Stimulated activated CD4-positive, alpha-beta T cell treated with anti-CD3 and anti-CD28 coated beads, Interleukin-15, amount 100 ng/mL, for 24 hours (primary cell): ENCODE measurements at regions not wholly inside any gene's neighbourhood (a gene's known extent, or its start where the extent isn't known, plus 50 kb on each side); places are given as distances from the start of the nearest gene placed in this dataset.
"Not testable (repeated sequence)": the region's sequence is repeated elsewhere in the genome, so short reads cannot be mapped to it uniquely, and the experiment has no call there.

ENCODE experiments used
- DNase-seq: peaks from one replicate; pipeline ENCODE4 v3.0.0-alpha.2; 2020

DNA sequence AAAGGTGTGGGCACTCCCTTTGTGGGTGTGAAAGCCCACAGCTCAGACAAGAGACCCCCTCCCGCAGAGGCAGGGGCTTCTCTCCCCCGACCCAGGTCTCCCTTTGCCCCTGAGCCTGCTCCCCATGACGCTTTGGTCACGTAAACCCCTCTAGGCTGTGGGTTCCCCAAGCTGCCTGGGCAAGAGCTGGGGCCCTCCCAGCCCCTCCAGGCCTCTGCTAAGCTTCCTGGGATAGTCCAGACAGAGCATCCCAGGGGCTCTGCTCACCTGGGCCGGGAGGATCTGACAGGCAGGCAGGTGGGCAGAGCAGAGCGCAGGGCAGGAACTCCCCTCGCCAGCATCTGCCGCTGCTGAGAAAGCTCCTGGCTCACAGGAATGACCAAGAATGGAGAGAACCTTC lies 177.3 kb downstream of the BANP start:
- no peak for DNase-seq

DNA sequence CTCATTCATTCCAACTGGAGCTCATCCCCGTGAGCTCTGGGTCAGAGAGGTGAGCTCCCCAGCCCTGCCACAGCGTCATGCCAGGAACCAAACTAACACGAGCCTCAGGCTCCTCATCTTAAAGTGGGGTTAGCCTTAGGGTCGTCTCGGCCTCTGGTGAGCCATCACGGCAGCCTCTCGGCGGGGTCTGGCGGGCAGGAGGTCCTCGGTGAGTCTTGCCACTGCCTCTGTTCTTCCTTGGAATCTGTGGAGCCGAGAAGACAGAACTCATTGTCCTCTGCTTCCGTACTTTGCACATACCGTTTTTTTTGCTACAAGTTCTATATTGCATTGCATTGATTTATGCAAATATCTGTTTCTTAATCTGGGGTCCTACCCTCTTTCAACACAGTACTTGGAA lies 177.9 kb downstream of the BANP start:
- not testable (repeated sequence) for DNase-seq

GRCh38 chr16:88130016-88130415 lies 178.8 kb downstream of the BANP start:
- no peak for DNase-seq

DNA sequence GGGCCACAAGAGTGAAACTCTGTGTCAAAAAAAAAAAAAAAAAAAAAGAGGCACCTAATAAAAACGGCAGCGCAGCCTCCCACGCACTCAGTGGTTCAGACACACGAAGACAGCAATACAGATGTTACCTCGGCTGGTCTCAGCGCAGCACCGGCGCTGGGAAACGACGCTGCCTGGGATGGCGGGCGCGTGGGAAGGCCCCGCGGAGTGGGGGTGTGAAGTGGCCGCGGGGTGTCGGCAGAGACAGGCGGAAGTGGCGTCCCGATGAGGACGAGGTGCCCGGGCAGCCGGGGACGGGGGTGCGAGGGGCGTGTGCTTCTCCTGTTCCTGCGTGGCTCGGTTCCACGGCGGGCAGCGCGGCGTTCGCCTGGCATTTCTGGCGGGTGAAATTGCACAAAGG lies 179.4 kb downstream of the BANP start:
- DNase-seq = no peak

- no peak for DNase-seq
Measured at GRCh38 chr16:88131256-88131655, 180.0 kb downstream of the BANP start.

DNA sequence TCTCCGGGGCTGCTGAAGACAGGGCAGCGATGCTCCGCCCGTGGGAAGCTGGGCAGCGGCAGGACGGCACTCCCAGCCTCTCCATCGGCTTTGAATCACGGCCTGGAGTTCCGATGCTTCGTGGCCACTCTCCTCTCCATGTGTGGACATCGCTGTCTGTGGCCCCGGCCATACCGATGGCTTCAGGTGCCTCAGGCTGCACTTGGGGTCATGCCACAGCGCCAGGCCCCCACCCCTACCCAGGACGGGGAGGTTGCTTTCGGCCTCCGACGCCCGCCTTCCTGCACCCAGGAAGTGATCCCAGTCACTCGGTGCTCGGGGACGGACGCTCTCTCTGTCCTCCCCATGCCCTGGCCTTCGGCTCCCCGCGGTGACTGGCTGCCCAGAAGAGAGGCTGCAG lies 180.7 kb downstream of the BANP start:
- DNase-seq = no peak

GRCh38 chr16:88132836-88133506 lies 181.7 kb downstream of the BANP start:
- no peak for DNase-seq

GRCh38 chr16:88133507-88133843 lies 182.2 kb downstream of the BANP start:
- no peak for DNase-seq

DNA sequence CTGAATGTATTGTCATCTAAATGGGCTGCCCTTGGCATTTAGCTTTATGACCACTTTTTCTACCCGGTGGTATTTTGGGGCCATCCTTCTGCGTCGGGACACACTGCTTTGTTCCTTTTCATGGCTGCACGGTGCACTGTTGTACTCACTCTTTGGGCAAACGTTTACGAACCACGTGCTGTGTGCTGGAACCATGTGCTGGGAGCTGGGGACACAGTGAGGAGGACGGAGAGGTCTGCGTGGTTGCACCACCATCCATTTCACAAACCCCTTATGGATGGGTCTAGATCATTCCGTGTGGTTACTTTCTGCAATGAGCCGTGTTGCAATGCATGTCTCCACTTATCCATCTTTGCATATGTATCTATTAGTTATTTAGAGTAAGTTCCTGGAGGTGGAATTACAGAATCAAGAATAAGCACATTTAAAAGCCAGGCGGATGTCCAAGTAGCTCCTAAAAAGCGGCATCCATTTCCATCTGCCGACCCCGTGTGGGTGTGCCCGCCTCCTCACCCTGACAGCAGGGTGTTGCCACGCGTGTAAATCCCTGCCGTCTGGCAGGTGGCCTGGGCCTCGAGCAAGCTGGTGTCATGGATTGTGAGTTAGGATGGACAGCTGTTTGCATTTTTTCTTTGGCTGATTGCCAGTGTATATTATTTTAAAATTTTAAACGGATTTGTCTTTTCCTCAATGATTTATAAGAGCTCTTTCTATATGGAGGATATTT lies 183.1 kb downstream of the BANP start:
- DNase-seq = not testable (repeated sequence)

- DNase-seq = not testable (repeated sequence)
Measured at GRCh38 chr16:88134899-88135682, 183.9 kb downstream of the BANP start.

DNA sequence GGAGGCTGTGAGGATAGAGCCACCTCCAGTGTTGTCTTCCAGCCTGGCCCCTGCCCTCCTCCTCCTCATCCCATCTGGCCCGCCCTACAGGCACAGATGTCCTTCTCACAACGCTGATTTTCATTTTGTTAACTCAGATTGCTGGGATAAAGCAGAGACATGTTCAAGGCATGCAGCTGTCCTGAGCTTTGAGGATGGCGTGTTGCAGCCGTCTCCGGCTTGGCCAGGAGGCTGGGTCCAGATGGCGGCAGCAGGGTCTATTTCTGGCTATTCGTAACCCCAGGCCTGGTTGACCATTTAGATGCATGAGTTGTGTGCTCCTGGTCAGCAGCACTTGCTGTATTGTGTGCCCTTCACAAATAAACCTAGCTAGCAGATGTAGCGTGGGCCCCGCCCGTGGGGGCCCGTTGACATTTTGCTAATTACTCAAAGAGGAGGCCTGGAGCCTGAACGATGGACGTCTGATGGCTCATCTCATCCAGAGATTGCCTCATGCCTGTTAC lies 185.0 kb downstream of the BANP start:
- not testable (repeated sequence) for DNase-seq

GRCh38 chr16:88136939-88137338 lies 185.7 kb downstream of the BANP start:
- DNase-seq = not testable (repeated sequence)

DNA sequence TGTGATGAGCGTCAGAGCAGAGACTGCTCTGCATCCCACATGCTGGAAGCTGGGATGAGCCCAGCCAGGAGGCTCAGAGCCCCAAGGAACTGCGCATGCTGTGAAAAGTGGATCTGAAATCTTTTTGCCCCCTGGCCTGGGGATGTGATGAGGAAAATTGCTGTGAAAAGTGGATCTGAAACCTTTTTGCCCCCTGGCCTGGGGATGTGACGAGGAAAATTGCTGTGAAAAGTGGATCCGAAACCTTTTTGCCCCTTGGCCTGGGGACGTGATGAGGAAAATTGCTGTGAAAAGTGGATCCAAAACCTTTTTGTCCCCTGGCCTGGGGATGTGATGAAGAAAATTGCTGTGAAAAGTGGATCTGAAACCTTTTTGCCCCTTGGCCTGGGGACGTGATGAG lies 187.9 kb downstream of the BANP start:
- DNase-seq = not testable (repeated sequence)

DNA sequence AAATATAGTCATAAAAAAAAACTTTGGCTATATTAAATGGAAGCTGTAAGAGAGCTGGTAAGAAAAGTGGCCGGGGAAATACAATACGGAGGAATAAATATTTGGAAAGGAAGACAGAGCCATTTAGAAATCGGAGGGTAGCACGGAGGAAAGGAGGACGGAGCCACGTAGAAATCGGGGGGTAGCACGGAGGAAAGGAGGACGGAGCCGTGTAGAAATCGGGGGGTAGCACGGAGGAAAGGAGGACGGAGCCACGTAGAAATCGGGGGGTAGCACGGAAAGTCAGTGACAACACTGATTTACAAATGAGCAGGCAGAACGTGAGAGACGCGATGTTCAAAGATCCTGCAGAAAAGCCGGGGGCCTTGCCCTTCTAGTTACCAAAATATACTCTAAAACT lies 189.0 kb downstream of the BANP start:
- DNase-seq = not testable (repeated sequence)

- no peak for DNase-seq
Measured at GRCh38 chr16:88141580-88141979, 190.3 kb downstream of the BANP start.

GRCh38 chr16:88142056-88142935 lies 191.1 kb downstream of the BANP start:
- DNase-seq = not testable (repeated sequence)

- not testable (repeated sequence) for DNase-seq
Measured at GRCh38 chr16:88143122-88144027, 192.1 kb downstream of the BANP start.

GRCh38 chr16:88144028-88144511 lies 192.8 kb downstream of the BANP start:
- no peak for DNase-seq

- not testable (repeated sequence) for DNase-seq
Measured at GRCh38 chr16:88145376-88145775, 194.1 kb downstream of the BANP start.

- not testable (repeated sequence) for DNase-seq
Measured at GRCh38 chr16:88145824-88146405, 194.7 kb downstream of the BANP start.

- not testable (repeated sequence) for DNase-seq
Measured at GRCh38 chr16:88148078-88148477, 196.8 kb downstream of the BANP start.
